Karpas-422 (cell line): ENCODE measurements at regions not wholly inside any gene's neighbourhood (a gene's known extent, or its start where the extent isn't known, plus 50 kb on each side); places are given as distances from the start of the nearest gene placed in this dataset.

Experiments used
- DNase-seq: peaks from one replicate; pipeline ENCODE4 v3.0.0-alpha.2; 2015
- H2AFZ ChIP-seq: fragments of 200-600 bp; sonication (generic); 2 replicates; pipeline ENCODE4 v1.6.1; 2014; ENCODE audit warnings: antibody characterized with exemption, low read length, mixed read lengths
- H3K27ac ChIP-seq: fragments of 200-600 bp; sonication (generic); 2 replicates; pipeline ENCODE4 v1.5.1; 2014; ENCODE audit warnings: mild to moderate bottlenecking, low read length, moderate library complexity
- H3K27me3 ChIP-seq: fragments of 200-600 bp; sonication (generic); 2 replicates; pipeline ENCODE4 v1.6.1; 2014; ENCODE audit warnings: low read length, mixed read lengths
- H3K36me3 ChIP-seq: fragments of 200-600 bp; sonication (generic); 2 replicates; pipeline ENCODE4 v1.6.1; 2014; ENCODE audit warnings: low read length, mixed read lengths; ENCODE audit not compliant: insufficient read depth
- H3K4me1 ChIP-seq: fragments of 200-600 bp; sonication (generic); 2 replicates; pipeline ENCODE4 v1.6.1; 2014; ENCODE audit warnings: mild to moderate bottlenecking, low read length, mixed read lengths
- H3K4me2 ChIP-seq: fragments of 200-600 bp; sonication (generic); 2 replicates; pipeline ENCODE4 v1.6.1; 2014; ENCODE audit warnings: low read length, low read depth, mild to moderate bottlenecking; ENCODE audit not compliant: poor library complexity, severe bottlenecking
- H3K4me3 ChIP-seq: fragments of 200-600 bp; sonication (generic); 2 replicates; pipeline ENCODE4 v1.5.1; 2014; ENCODE audit warnings: mild to moderate bottlenecking, antibody characterized with exemption, low read length, mixed read lengths
- H3K79me2 ChIP-seq: fragments of 200-600 bp; sonication (generic); 2 replicates; pipeline ENCODE4 v1.6.1; 2014; ENCODE audit warnings: mild to moderate bottlenecking, low read length, mixed read lengths
- H3K9ac ChIP-seq: fragments of 200-600 bp; sonication (generic); 2 replicates; pipeline ENCODE4 v1.6.0; 2014; ENCODE audit warnings: low read length
- H3K9me2 ChIP-seq: fragments of 200-600 bp; sonication (generic), shearing (Covaris generic); replicated peaks from 2 replicates; pipeline ENCODE4 v1.6.0; 2014; ENCODE audit warnings: mild to moderate bottlenecking, low read length, moderate library complexity; ENCODE audit not compliant: insufficient read depth
- H3K9me3 ChIP-seq: fragments of 300-700, 200-600 bp; sonication (generic); 2 replicates; pipeline ENCODE4 v1.6.1; 2014; ENCODE audit warnings: low read length, mixed read lengths
- H4K20me1 ChIP-seq: fragments of 200-600 bp; sonication (generic); 2 replicates; pipeline ENCODE4 v1.6.1; 2014; ENCODE audit warnings: mild to moderate bottlenecking, antibody characterized with exemption, low read length, low read depth; ENCODE audit not compliant: insufficient read depth

- Histone ChIP-seq H3K79me2 (no peaks in the 10 kb centered on the region), H3K36me3 (no peaks in the 10 kb centered on the region), H2AFZ (no peak overlapping the region), H3K27ac (no peak overlapping the region), H3K9ac (no peak overlapping the region), H4K20me1 (no peaks in the 10 kb centered on the region), H3K9me2 (no peaks in the 10 kb centered on the region), H3K9me3 (no peaks in the 10 kb centered on the region), H3K4me2 (no peak overlapping the region), H3K4me1 (no peaks in the 10 kb centered on the region), H3K27me3 (no peaks in the 10 kb centered on the region), H3K4me3 (no peak overlapping the region)
- no peak for DNase-seq
Observed at GRCh38 chr6:170035044-170035443, 255.8 kb downstream of the DLL1 start.

GRCh38 chr6:170034294-170034693, 256.6 kb downstream of the DLL1 start:
- no peaks in the 10 kb centered on the region for H3K36me3 ChIP-seq
- DNase-seq: no peak
- no peaks in the 10 kb centered on the region for H3K79me2 ChIP-seq
- H3K4me1 ChIP-seq: no peaks in the 10 kb centered on the region
- no peak overlapping the region for H2AFZ ChIP-seq
- H4K20me1 ChIP-seq: no peaks in the 10 kb centered on the region
- no peaks in the 10 kb centered on the region for H3K27me3 ChIP-seq
- H3K4me2 ChIP-seq: no peak overlapping the region
- H3K4me3 ChIP-seq: no peak overlapping the region
- H3K9me3 ChIP-seq: no peaks in the 10 kb centered on the region
- H3K9ac ChIP-seq: no peak overlapping the region
- H3K9me2 ChIP-seq: no peaks in the 10 kb centered on the region
- no peak overlapping the region for H3K27ac ChIP-seq

- no peak for DNase-seq
- Histone ChIP-seq H2AFZ (no peak overlapping the region), H3K79me2 (no peaks in the 10 kb centered on the region), H3K27me3 (no peaks in the 10 kb centered on the region), H3K9me3 (no peaks in the 10 kb centered on the region), H3K4me1 (no peaks in the 10 kb centered on the region), H3K27ac (no peak overlapping the region), H3K4me3 (no peak overlapping the region), H3K4me2 (no peak overlapping the region), H3K9ac (no peak overlapping the region), H3K9me2 (no peaks in the 10 kb centered on the region), H4K20me1 (no peaks in the 10 kb centered on the region), H3K36me3 (no peaks in the 10 kb centered on the region)
Observed at GRCh38 chr6:170033666-170034065, 257.2 kb downstream of the DLL1 start.

- no peaks in the 10 kb centered on the region for H3K79me2 ChIP-seq
- DNase-seq: no peak
- H3K9me3 ChIP-seq: no peaks in the 10 kb centered on the region
- no peaks in the 10 kb centered on the region for H3K27me3 ChIP-seq
- H3K27ac ChIP-seq: no peak overlapping the region
- H3K9ac ChIP-seq: no peak overlapping the region
- H2AFZ ChIP-seq: no peak overlapping the region
- no peaks in the 10 kb centered on the region for H4K20me1 ChIP-seq
- no peaks in the 10 kb centered on the region for H3K4me1 ChIP-seq
- H3K4me2 ChIP-seq: no peak overlapping the region
- H3K4me3 ChIP-seq: no peak overlapping the region
- no peaks in the 10 kb centered on the region for H3K36me3 ChIP-seq
- H3K9me2 ChIP-seq: no peaks in the 10 kb centered on the region
Observed at GRCh38 chr6:170032706-170033309, 258.1 kb downstream of the DLL1 start.

GRCh38 chr6:170032197-170032596, 258.7 kb downstream of the DLL1 start:
- Histone ChIP-seq H3K79me2 (no peaks in the 10 kb centered on the region), H3K27me3 (no peaks in the 10 kb centered on the region), H3K9me2 (no peaks in the 10 kb centered on the region), H4K20me1 (no peaks in the 10 kb centered on the region), H3K9me3 (no peaks in the 10 kb centered on the region), H3K27ac (no peak overlapping the region), H3K4me2 (no peak overlapping the region), H3K4me1 (no peaks in the 10 kb centered on the region), H2AFZ (no peak overlapping the region), H3K4me3 (no peak overlapping the region), H3K36me3 (no peaks in the 10 kb centered on the region), H3K9ac (no peak overlapping the region)
- no peak for DNase-seq

- H3K27me3 ChIP-seq: no peaks in the 10 kb centered on the region
- no peak overlapping the region for H3K27ac ChIP-seq
- no peaks in the 10 kb centered on the region for H4K20me1 ChIP-seq
- no peaks in the 10 kb centered on the region for H3K36me3 ChIP-seq
- H3K79me2 ChIP-seq: no peaks in the 10 kb centered on the region
- H3K4me1 ChIP-seq: no peaks in the 10 kb centered on the region
- no peaks in the 10 kb centered on the region for H3K9me3 ChIP-seq
- H3K9ac ChIP-seq: no peak overlapping the region
- DNase-seq: no peak
- H2AFZ ChIP-seq: no peak overlapping the region
- H3K4me3 ChIP-seq: no peak overlapping the region
- H3K4me2 ChIP-seq: no peak overlapping the region
- no peaks in the 10 kb centered on the region for H3K9me2 ChIP-seq
Observed at GRCh38 chr6:170031684-170032121, 259.2 kb downstream of the DLL1 start.

- H3K36me3 ChIP-seq: no peaks in the 10 kb centered on the region
- no peaks in the 10 kb centered on the region for H3K4me1 ChIP-seq
- H3K79me2 ChIP-seq: no peaks in the 10 kb centered on the region
- no peak overlapping the region for H3K4me3 ChIP-seq
- H3K9me3 ChIP-seq: no peaks in the 10 kb centered on the region
- no peak for DNase-seq
- H3K9me2 ChIP-seq: no peaks in the 10 kb centered on the region
- no peak overlapping the region for H3K27ac ChIP-seq
- H2AFZ ChIP-seq: no peak overlapping the region
- H3K27me3 ChIP-seq: no peaks in the 10 kb centered on the region
- no peak overlapping the region for H3K9ac ChIP-seq
- H3K4me2 ChIP-seq: no peak overlapping the region
- H4K20me1 ChIP-seq: no peaks in the 10 kb centered on the region
Observed at GRCh38 chr6:170030821-170031471, 259.9 kb downstream of the DLL1 start.

GRCh38 chr6:170030284-170030815, 260.5 kb downstream of the DLL1 start:
- H3K9me2 ChIP-seq: no peaks in the 10 kb centered on the region
- H3K4me2 ChIP-seq: no peak overlapping the region
- H2AFZ ChIP-seq: no peak overlapping the region
- H3K9ac ChIP-seq: no peak overlapping the region
- H3K4me3 ChIP-seq: no peak overlapping the region
- no peaks in the 10 kb centered on the region for H3K4me1 ChIP-seq
- no peak overlapping the region for H3K27ac ChIP-seq
- H3K79me2 ChIP-seq: no peaks in the 10 kb centered on the region
- no peaks in the 10 kb centered on the region for H3K27me3 ChIP-seq
- no peaks in the 10 kb centered on the region for H3K9me3 ChIP-seq
- no peak for DNase-seq
- H4K20me1 ChIP-seq: no peaks in the 10 kb centered on the region
- no peaks in the 10 kb centered on the region for H3K36me3 ChIP-seq
